NCI-H345 treated with DMSO at 0.1 percent for 48 hours (cell line): ENCODE measurements at regions not wholly inside any gene's neighbourhood (a gene's known extent, or its start where the extent isn't known, plus 50 kb on each side); places are given as distances from the start of the nearest gene placed in this dataset.
"Not testable (repeated sequence)": the region's sequence is repeated elsewhere in the genome, so short reads cannot be mapped to it uniquely, and the experiment has no call there.

ENCODE experiments used
- DNase-seq: peaks from one replicate; lab custom pipeline; 2025; ENCODE audit not compliant: unreplicated experiment; lab: John Stamatoyannopoulos, UW

- no peak for DNase-seq
These were observed 164.4 kb upstream of the AFDN start for GRCh38 chr6:167662075-167662880.

- DNase-seq, result no peak
These were observed 163.9 kb upstream of the AFDN start for GRCh38 chr6:167662881-167663205.

GRCh38 chr6:167663316-167663715 lies 163.4 kb upstream of the AFDN start:
- no peak for DNase-seq

DNA sequence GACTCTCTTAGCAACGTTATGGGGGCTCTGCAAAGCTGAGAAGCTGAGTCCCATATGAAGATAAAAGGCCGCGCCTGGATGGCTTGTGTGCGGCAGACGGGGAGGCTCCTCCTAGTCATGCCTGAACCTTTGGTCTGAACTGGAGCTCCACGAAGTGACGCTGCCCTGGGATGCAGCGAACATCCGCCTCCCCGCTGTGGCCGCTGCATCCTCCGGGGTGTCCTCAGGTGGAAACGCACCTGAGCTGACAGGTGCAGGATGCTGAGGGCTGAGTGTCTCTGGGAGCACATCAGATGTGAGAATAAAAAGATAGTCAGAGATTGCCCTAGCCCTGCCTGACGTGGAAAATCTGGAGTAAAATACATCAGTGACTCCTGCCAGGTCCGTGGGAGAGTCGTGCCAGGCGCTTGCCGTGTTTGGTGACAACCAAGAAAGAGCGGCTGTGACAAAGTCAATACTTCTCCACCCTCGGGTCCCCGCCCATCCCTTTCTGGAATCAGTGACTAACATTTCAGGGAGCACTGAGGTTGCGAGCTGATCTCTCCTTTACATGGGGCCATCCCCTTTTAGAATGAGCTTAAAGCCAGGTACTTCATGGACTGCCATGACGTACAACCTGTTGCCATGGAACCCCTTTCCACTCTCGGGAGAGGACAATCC lies 162.8 kb upstream of the AFDN start:
- DNase-seq, result no peak

DNA sequence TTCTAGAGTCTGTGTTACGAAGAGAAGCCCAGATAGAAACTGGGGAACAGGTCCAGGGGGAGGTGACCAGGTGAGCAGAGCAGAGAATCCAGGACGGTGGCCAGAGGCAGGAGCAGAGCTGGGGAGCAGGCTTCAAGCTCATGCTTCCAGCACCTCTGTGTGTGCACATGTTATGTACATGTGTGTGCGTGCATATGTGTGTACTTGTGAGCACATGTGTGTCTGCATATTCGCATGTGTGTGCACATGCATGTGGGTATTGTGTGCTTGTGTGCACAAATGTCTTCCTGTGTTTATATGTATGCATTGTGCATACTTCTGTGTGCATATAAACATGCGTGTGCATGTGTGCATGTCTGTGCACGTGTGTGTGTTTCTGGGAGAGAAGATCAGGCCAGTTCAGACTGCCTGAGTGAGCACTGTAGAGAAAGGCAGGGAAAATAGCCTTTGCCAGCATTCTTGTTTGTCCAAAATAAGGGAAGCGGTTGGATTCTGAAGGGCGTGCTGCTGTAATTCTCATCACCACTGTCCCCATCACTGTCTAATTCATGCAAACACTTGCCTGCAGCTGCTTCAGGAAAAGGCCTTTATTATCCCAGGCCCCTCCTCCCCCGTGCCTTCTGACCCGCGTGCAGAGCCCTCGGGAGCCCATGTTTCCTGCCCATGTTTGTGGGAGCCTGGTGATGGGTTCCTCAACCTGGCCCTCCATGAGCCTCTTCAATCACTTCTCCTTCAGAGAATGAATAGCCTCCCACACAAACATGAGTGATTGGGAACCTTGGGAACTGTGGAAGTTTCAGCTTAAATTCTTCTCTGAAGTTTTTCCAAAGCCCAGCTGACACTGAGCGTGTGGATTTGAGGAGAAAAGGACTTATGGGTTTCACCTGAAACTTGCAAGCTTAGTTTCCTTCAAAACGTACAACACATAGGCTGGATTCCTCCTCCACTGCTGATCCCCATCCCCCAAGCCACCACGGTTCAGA lies 161.7 kb upstream of the AFDN start:
- DNase-seq, result no peak

DNA sequence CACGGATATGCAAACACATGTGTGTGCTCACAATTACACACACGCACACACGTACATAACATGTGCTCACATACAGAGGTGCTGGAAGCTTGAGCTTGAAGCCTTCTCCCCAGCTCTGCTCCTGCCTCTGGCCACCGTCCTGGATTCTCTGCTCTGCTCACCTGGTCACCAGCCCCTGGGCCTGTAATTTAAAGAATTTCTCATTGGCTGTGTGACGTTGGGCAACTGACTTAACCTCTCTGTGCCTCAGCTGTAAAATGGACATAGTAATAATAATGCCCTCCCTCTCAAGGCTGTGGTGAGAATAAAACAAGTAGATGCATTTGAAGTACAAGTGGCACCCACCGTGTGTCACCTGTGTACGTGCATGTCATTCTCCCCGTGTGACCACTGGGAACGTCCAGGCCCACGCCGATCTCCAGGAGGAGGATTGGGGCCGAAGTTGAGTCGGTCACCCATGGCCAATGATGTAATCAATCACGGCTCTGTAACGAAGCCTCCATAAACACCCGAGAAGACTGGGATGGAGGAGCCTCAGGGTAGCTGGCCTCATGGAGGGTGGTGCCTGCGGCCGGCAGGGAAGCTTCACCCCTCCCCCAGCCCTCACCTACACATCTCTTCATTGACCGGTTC lies 160.9 kb upstream of the AFDN start:
- DNase-seq, result no peak

DNA sequence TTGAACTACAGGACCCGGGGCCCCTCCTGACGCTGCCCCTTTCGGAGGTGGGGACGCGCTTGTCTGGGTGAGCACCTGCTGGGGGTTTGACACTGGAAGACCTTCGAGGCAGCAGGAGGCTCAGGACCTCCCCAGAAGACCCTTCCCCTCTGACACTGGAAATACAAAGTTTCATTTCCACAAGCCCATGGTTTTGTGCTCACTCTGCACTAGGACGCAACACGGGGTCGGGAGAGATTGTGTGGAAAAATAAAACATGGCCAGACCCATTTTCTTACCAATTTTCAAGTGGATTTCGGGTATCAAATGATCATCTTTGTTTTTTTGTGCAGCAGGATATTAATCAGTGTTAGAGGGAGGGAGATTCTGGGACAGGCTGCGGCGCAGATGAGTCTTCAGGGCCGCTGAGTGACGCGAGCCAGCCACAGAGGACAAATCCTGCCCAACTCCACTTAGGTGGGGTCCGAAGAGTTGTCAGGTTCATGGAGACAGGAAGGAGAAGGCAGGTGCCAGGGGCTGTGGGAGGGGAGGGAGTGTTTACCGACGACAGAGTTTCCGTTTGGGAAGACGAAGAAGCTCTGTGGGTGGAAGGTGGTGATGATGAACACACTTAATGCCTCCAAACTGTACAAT lies 160.0 kb upstream of the AFDN start:
- no peak for DNase-seq

DNA sequence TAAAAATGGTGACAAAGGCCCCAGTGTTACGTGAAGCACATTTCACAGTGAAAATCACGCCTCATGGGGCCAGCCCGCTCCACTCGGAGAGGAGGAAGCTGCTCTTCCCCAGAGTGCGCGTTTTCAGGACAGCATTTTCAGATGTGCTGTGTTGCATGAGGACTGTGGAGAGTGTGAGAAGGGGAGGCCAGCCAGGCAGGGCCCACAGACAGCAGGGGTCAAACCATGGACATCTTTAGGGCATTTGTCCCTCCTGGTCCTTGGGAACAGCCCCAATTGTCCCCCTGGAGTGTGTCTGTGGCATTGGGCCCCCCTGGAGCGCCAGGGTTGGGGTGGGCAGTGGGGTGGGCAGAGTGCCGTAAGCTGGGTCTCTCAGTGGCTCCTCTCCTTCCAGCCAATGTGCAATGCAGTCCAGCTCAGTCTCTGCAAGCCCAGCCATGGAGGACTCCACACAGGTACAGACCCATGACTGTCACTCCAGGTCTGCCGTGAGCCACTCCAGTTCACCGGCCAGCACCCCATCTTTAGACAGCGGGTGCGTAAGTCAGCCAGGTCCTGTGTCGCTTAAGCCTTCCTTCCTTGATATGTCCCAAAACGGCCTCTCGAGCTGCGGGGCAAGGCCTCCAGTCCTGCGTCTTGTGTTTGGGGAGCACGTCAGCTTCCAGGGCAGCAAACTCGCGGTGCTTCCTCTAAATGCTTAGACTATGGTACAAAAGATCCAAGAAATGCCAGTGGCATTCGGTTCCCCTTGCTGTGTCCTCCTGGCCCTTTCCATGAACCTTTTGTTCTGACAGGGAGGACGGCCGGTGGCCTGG lies 159.3 kb upstream of the AFDN start:
- DNase-seq, result no peak

DNA sequence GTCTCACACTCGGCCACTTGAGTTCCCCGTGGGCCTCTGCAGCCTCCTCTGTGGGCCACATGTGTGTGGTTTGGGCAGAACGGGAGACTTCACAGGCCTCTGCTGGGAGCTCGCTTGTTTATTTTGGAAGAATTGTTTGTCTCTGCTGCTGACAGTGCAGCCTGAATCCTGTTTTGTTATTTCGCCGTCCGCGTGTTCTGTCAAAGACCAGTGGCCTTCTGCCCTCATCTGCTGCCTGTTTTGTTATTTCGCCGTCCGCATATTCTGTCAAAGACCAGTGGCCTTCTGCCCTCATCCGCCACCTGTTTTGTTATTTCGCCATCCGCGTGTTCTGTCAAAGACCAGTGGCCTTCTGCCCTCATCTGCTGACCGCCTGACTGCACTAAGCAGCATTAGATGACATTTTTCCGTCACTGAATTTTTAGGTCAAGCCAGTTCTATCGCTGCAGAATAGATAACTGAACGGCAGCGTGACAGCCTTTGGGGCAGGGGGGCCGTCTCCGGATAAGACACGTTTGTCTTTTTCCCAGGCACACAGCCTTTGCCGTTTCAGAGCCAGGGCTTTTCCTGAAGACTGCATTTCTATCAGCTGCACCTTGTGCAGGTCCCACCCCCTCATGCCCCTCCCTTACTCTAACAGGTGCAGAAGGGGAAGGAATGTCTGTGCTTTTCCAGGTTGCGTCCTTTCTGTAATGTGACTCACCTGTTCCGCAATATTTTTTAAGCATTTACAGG lies 158.5 kb upstream of the AFDN start:
- no peak for DNase-seq

GRCh38 chr6:167668754-167669552 lies 157.8 kb upstream of the AFDN start:
- DNase-seq, result no peak

- no peak for DNase-seq
These were observed 157.2 kb upstream of the AFDN start for GRCh38 chr6:167669553-167669849.

- no peak for DNase-seq
These were observed 156.6 kb upstream of the AFDN start for GRCh38 chr6:167669870-167670802.

DNA sequence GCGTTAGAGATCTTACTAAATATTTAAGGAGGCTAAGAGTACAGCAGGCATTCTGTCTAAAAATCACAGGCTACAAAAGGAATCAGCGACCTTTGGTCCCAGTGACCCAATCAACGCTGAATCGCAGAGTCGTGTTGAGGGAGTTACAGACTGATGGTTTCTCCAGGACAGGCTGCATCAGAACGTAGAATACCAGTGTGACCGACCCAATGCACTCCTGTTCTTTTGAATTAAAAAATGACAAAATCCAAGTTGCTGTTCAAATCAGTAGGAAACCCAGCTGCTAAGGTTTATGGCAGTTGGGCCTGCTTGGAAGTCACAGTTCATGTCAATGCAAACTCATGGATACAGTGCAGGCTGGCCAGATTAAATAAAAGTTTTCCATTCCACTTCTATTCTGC lies 155.8 kb upstream of the AFDN start:
- DNase-seq, result no peak

- DNase-seq, result not testable (repeated sequence)
These were observed 155.2 kb upstream of the AFDN start for GRCh38 chr6:167671379-167671976.

- no peak for DNase-seq
These were observed 154.6 kb upstream of the AFDN start for GRCh38 chr6:167671977-167672687.

- no peak for DNase-seq
These were observed 154.0 kb upstream of the AFDN start for GRCh38 chr6:167672738-167673137.
